ENCODE measurements at regions not wholly inside any gene's neighbourhood (a gene's known extent, or its start where the extent isn't known, plus 50 kb on each side); places are given as distances from the start of the nearest gene placed in this dataset.

GRCh38 chr2:16948053-16948452, 282.4 kb upstream of the CYRIA start:
- H3K4me3 ChIP-seq (ENCODE audit: low read depth, low read length): no peak overlapping the region
- TF ChIP-seq CTCF (IDR thresholded peaks at IDR 0.05; ENCODE audit: low read depth, low read length, missing control alignments): no peak
- in situ Hi-C loops (cut with HindIII; ENCODE audit: low sequenced_read_pairs): no loop called here
- DNase-seq (ENCODE audit: low read depth): no peak

- H3K4me3 ChIP-seq (ENCODE audit: low read depth, low read length): no peak overlapping the region
- in situ Hi-C loops (cut with HindIII; ENCODE audit: low sequenced_read_pairs): no loop called here
- no peak for TF ChIP-seq CTCF (IDR thresholded peaks at IDR 0.05; ENCODE audit: low read depth, low read length, missing control alignments)
- DNase-seq (ENCODE audit: low read depth): no peak
Measured at GRCh38 chr2:16943279-16943958, 277.8 kb upstream of the CYRIA start.

- in situ Hi-C loops (cut with HindIII; ENCODE audit: low sequenced_read_pairs): no loop called here
- TF ChIP-seq CTCF (IDR thresholded peaks at IDR 0.05; ENCODE audit: low read depth, low read length, missing control alignments): no peak
- no peak for DNase-seq (ENCODE audit: low read depth)
- H3K4me3 ChIP-seq (ENCODE audit: low read depth, low read length): no peak overlapping the region
Measured at GRCh38 chr2:16940214-16940613, 274.6 kb upstream of the CYRIA start.

GRCh38 chr2:16939771-16940170, 274.1 kb upstream of the CYRIA start:
- in situ Hi-C loops (cut with HindIII; ENCODE audit: low sequenced_read_pairs): no loop called here
- no peak overlapping the region for H3K4me3 ChIP-seq (ENCODE audit: low read depth, low read length)
- DNase-seq (ENCODE audit: low read depth): no peak
- no peak for TF ChIP-seq CTCF (IDR thresholded peaks at IDR 0.05; ENCODE audit: low read depth, low read length, missing control alignments)

GRCh38 chr2:16933355-16933754, 267.7 kb upstream of the CYRIA start:
- DNase-seq (ENCODE audit: low read depth): no peak
- H3K4me3 ChIP-seq (ENCODE audit: low read depth, low read length): no peak overlapping the region
- TF ChIP-seq CTCF (IDR thresholded peaks at IDR 0.05; ENCODE audit: low read depth, low read length, missing control alignments): no peak
- in situ Hi-C loops (cut with HindIII; ENCODE audit: low sequenced_read_pairs): no loop called here

- H3K4me3 ChIP-seq (ENCODE audit: low read depth, low read length): no peak overlapping the region
- no peak for TF ChIP-seq CTCF (IDR thresholded peaks at IDR 0.05; ENCODE audit: low read depth, low read length, missing control alignments)
- in situ Hi-C loops (cut with HindIII; ENCODE audit: low sequenced_read_pairs): no loop called here
- no peak for DNase-seq (ENCODE audit: low read depth)
Measured at GRCh38 chr2:16932826-16933225, 267.2 kb upstream of the CYRIA start.
